HG03060 (cell line): ENCODE measurements at regions not wholly inside any gene's neighbourhood (a gene's known extent, or its start where the extent isn't known, plus 50 kb on each side); places are given as distances from the start of the nearest gene placed in this dataset.
"Not testable (repeated sequence)": the region's sequence is repeated elsewhere in the genome, so short reads cannot be mapped to it uniquely, and the experiment has no call there.

ENCODE experiments used
- ATAC-seq: cut with Tn5 transposase; IDR thresholded peaks from one replicate; pipeline ENCODE4 v1.9.1; 2021; ENCODE audit warnings: low read depth, moderate number of reproducible peaks; ENCODE audit not compliant: unreplicated experiment

GRCh38 chr13:84139561-84140158, 257.4 kb upstream of the SLITRK1 start:
- no peak for ATAC-seq

GRCh38 chr13:84137292-84137691, 255.0 kb upstream of the SLITRK1 start:
- peak; percentile 100 for ATAC-seq

- ATAC-seq = no peak
Observed at GRCh38 chr13:84136582-84136981, 254.3 kb upstream of the SLITRK1 start.

GRCh38 chr13:84132491-84132890, 250.2 kb upstream of the SLITRK1 start:
- ATAC-seq = no peak

GRCh38 chr13:84131249-84131648, 249.0 kb upstream of the SLITRK1 start:
- ATAC-seq = no peak

GRCh38 chr13:84130495-84131114, 248.3 kb upstream of the SLITRK1 start:
- ATAC-seq = no peak

GRCh38 chr13:84129966-84130365, 247.7 kb upstream of the SLITRK1 start:
- ATAC-seq = no peak

GRCh38 chr13:84127597-84128128, 245.4 kb upstream of the SLITRK1 start:
- ATAC-seq = no peak

- ATAC-seq = no peak
Observed at GRCh38 chr13:84126671-84127171, 244.4 kb upstream of the SLITRK1 start.

- no peak for ATAC-seq
Observed at GRCh38 chr13:84121456-84121855, 239.2 kb upstream of the SLITRK1 start.

GRCh38 chr13:84118839-84119409, 236.7 kb upstream of the SLITRK1 start:
- ATAC-seq = no peak

- no peak for ATAC-seq
Observed at GRCh38 chr13:84098273-84098672, 216.0 kb upstream of the SLITRK1 start.

GRCh38 chr13:84097148-84097547, 214.9 kb upstream of the SLITRK1 start:
- no peak for ATAC-seq

GRCh38 chr13:84096216-84096615, 213.9 kb upstream of the SLITRK1 start:
- ATAC-seq = no peak

GRCh38 chr13:84088996-84089395, 206.7 kb upstream of the SLITRK1 start:
- ATAC-seq = no peak

GRCh38 chr13:84086847-84087162, 204.5 kb upstream of the SLITRK1 start:
- ATAC-seq = no peak

GRCh38 chr13:84086098-84086846, 204.0 kb upstream of the SLITRK1 start:
- not testable (repeated sequence) for ATAC-seq

- no peak for ATAC-seq
Observed at GRCh38 chr13:84082462-84082861, 200.2 kb upstream of the SLITRK1 start.

- ATAC-seq = no peak
Observed at GRCh38 chr13:84080748-84081530, 198.7 kb upstream of the SLITRK1 start.

GRCh38 chr13:84077271-84077670, 195.0 kb upstream of the SLITRK1 start:
- ATAC-seq = no peak
